DOHH2 (cell line): ENCODE measurements at regions not wholly inside any gene's neighbourhood (a gene's known extent, or its start where the extent isn't known, plus 50 kb on each side); places are given as distances from the start of the nearest gene placed in this dataset.

Experiments used
- H3F3A ChIP-seq: fragments of 200-600 bp; sonication (generic), shearing (Covaris generic); 2 replicates; pipeline ENCODE4 v1.6.0; 2016; ENCODE audit warnings: antibody characterized with exemption, mild to moderate bottlenecking; ENCODE audit not compliant: control insufficient read depth, insufficient read depth
- H3K27ac ChIP-seq: fragments of 200-600 bp; sonication (generic); 2 replicates; pipeline ENCODE4 v1.5.1; 2014; ENCODE audit warnings: low read depth, mild to moderate bottlenecking, low read length, moderate library complexity
- H3K27me3 ChIP-seq: fragments of 200-600 bp; sonication (generic); 2 replicates; pipeline ENCODE4 v1.6.1; 2014; ENCODE audit warnings: mild to moderate bottlenecking, low read length, mixed read lengths; ENCODE audit not compliant: control insufficient read depth
- H3K36me3 ChIP-seq: fragments of 200-600 bp; sonication (generic); 2 replicates; pipeline ENCODE4 v1.6.1; 2014; ENCODE audit warnings: mild to moderate bottlenecking, low read length, moderate library complexity, mixed read lengths; ENCODE audit not compliant: control insufficient read depth
- H3K4me1 ChIP-seq: fragments of 200-600 bp; sonication (generic); 2 replicates; pipeline ENCODE4 v1.6.1; 2014; ENCODE audit warnings: mild to moderate bottlenecking, low read length, mixed read lengths; ENCODE audit not compliant: control insufficient read depth
- H3K4me2 ChIP-seq: fragments of 200-600 bp; sonication (generic); 2 replicates; pipeline ENCODE4 v1.6.0; 2014; ENCODE audit warnings: mild to moderate bottlenecking, low read length, moderate library complexity
- H3K4me3 ChIP-seq: fragments of 200-600 bp; sonication (generic); 2 replicates; pipeline ENCODE4 v1.5.1; 2014; ENCODE audit warnings: mild to moderate bottlenecking, low read length, mixed read lengths
- H3K79me2 ChIP-seq: fragments of 200-600 bp; sonication (generic); 2 replicates; pipeline ENCODE4 v1.6.1; 2014; ENCODE audit warnings: mild to moderate bottlenecking, low read length, mixed read lengths; ENCODE audit not compliant: control insufficient read depth
- H3K9me2 ChIP-seq: fragments of 200-600 bp; sonication (generic); replicated peaks from 2 replicates; pipeline ENCODE4 v1.6.1; 2014; ENCODE audit warnings: mild to moderate bottlenecking, low read length, mixed read lengths; ENCODE audit not compliant: control insufficient read depth
- H3K9me3 ChIP-seq: fragments of 200-600 bp; sonication (generic); 2 replicates; pipeline ENCODE4 v1.6.1; 2014; ENCODE audit warnings: antibody characterized with exemption, low read length, mixed read lengths; ENCODE audit not compliant: control insufficient read depth, insufficient read depth
- H4K20me1 ChIP-seq: fragments of 200-600 bp; sonication (generic); 2 replicates; pipeline ENCODE4 v1.6.0; 2014; ENCODE audit warnings: low read depth, mild to moderate bottlenecking, antibody characterized with exemption, low read length, moderate library complexity; ENCODE audit not compliant: control insufficient read depth, insufficient read depth
- EZH2phosphoT487 ChIP-seq: fragments of 200-600 bp; sonication (generic); IDR thresholded peaks from 2 replicates; pipeline ENCODE4 v1.6.1; 2017; ENCODE audit warnings: borderline replicate concordance, mild to moderate bottlenecking, antibody characterized with exemption, low read length, moderate library complexity, mixed read lengths
- TF ChIP-seq, protein P1 (sequence below): fragments of 200-600 bp; sonication (generic); IDR thresholded peaks from one replicate; pipeline ENCODE4 v1.5.1; 2014; ENCODE audit warnings: antibody characterized with exemption, mild to moderate bottlenecking, low read depth, low read length; ENCODE audit not compliant: poor library complexity, severe bottlenecking

DNA sequence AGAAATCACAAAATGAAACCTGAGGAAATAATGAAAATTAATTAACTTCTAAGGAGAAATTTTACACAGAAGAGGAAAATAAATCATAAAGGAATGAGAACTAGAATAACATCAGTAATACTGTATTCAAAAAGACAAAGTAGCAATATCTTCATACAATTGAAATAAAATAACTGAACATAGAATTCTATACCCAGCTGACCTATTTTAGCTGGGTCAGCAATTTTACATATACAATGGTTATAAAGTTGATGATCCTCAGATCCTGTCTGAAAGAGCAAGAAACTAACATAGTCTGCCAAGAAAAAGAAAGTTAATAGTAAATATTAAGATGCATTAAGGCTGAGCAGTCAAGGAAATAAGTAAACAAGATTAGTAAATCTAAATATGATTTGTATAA is 93.0 kb upstream of the P3H2 start:
- Histone ChIP-seq H3K36me3 (no peaks in the 10 kb centered on the region), H3K4me3 (no peak overlapping the region), H3K4me2 (no peak overlapping the region), H3K4me1 (no peaks in the 10 kb centered on the region), H3K79me2 (no peaks in the 10 kb centered on the region), H4K20me1 (no peaks in the 10 kb centered on the region), H3K27me3 (no peaks in the 10 kb centered on the region), H3F3A (no peaks in the 10 kb centered on the region), H3K27ac (no peak overlapping the region), H3K9me2 (no peaks in the 10 kb centered on the region), H3K9me3 (no peaks in the 10 kb centered on the region)
- TF ChIP-seq EZH2phosphoT487 = no peak
- TF ChIP-seq, protein P1, sequence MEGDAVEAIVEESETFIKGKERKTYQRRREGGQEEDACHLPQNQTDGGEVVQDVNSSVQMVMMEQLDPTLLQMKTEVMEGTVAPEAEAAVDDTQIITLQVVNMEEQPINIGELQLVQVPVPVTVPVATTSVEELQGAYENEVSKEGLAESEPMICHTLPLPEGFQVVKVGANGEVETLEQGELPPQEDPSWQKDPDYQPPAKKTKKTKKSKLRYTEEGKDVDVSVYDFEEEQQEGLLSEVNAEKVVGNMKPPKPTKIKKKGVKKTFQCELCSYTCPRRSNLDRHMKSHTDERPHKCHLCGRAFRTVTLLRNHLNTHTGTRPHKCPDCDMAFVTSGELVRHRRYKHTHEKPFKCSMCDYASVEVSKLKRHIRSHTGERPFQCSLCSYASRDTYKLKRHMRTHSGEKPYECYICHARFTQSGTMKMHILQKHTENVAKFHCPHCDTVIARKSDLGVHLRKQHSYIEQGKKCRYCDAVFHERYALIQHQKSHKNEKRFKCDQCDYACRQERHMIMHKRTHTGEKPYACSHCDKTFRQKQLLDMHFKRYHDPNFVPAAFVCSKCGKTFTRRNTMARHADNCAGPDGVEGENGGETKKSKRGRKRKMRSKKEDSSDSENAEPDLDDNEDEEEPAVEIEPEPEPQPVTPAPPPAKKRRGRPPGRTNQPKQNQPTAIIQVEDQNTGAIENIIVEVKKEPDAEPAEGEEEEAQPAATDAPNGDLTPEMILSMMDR = no peak

GRCh38 chr3:190210608-190211007 is 89.9 kb upstream of the P3H2 start:
- no peaks in the 10 kb centered on the region for H3F3A ChIP-seq
- no peak overlapping the region for H3K4me3 ChIP-seq
- H3K9me2 ChIP-seq = no peaks in the 10 kb centered on the region
- no peaks in the 10 kb centered on the region for H3K79me2 ChIP-seq
- no peaks in the 10 kb centered on the region for H3K9me3 ChIP-seq
- H3K4me2 ChIP-seq = no peak overlapping the region
- H3K4me1 ChIP-seq = no peaks in the 10 kb centered on the region
- no peak overlapping the region for H3K27ac ChIP-seq
- no peaks in the 10 kb centered on the region for H3K27me3 ChIP-seq
- H4K20me1 ChIP-seq = no peaks in the 10 kb centered on the region
- no peaks in the 10 kb centered on the region for H3K36me3 ChIP-seq
- TF ChIP-seq, protein P1 = no peak
- no peak for TF ChIP-seq EZH2phosphoT487

- Histone ChIP-seq H3K4me1 (no peaks in the 10 kb centered on the region), H3K4me2 (no peak overlapping the region), H3K9me2 (no peaks in the 10 kb centered on the region), H3K9me3 (no peaks in the 10 kb centered on the region), H3F3A (no peaks in the 10 kb centered on the region), H3K36me3 (no peaks in the 10 kb centered on the region), H3K27me3 (no peaks in the 10 kb centered on the region), H3K27ac (no peak overlapping the region), H3K79me2 (no peaks in the 10 kb centered on the region), H4K20me1 (no peaks in the 10 kb centered on the region), H3K4me3 (no peak overlapping the region)
- TF ChIP-seq, protein P1 = no peak
- no peak for TF ChIP-seq EZH2phosphoT487
Observed at GRCh38 chr3:190209533-190209932, 88.8 kb upstream of the P3H2 start.

GRCh38 chr3:190208196-190208595 is 87.5 kb upstream of the P3H2 start:
- TF ChIP-seq, protein P1 = no peak
- TF ChIP-seq EZH2phosphoT487 = no peak
- no peaks in the 10 kb centered on the region for H3F3A ChIP-seq
- no peak overlapping the region for H3K4me3 ChIP-seq
- no peak overlapping the region for H3K27ac ChIP-seq
- no peaks in the 10 kb centered on the region for H3K9me2 ChIP-seq
- H3K36me3 ChIP-seq = no peaks in the 10 kb centered on the region
- no peaks in the 10 kb centered on the region for H3K79me2 ChIP-seq
- H3K27me3 ChIP-seq = no peaks in the 10 kb centered on the region
- H3K4me2 ChIP-seq = no peak overlapping the region
- no peaks in the 10 kb centered on the region for H3K4me1 ChIP-seq
- no peaks in the 10 kb centered on the region for H3K9me3 ChIP-seq
- H4K20me1 ChIP-seq = no peaks in the 10 kb centered on the region
